Omental fat pad (tissue), 3 donors: ENCODE measurements at regions not wholly inside any gene's neighbourhood (a gene's known extent, or its start where the extent isn't known, plus 50 kb on each side); places are given as distances from the start of the nearest gene placed in this dataset.

ENCODE experiments used
- ATAC-seq: fragments of 150-250 bp; one replicate; pipeline ENCODE4 v1.9.1; 2016; ENCODE audit warnings: mild to moderate bottlenecking, moderate library complexity; ENCODE audit not compliant: low FRiP score
- DNase-seq: peaks from one replicate; pipeline ENCODE4 v3.0.0-alpha.2; 2019; ENCODE audit warnings: low spot score
- CTCF ChIP-seq, 3 donors: fragments of 450-650 bp; IDR thresholded peaks; one replicate each; pipeline ENCODE4 v1.5.1; 2016 to 2017; ENCODE audit warnings: antibody characterized with exemption in 3 of 3, mild to moderate bottlenecking in 3 of 3, moderate library complexity in 2 of 3

GRCh38 chr4:65834707-65835106, 164.4 kb upstream of the EPHA5 start:
- no peak for TF ChIP-seq CTCF (IDR thresholded peaks at IDR 0.05)
- ATAC-seq (no peak), DNase-seq (no peak)

- ATAC-seq, result no peak
- no peak for DNase-seq
- no peak for TF ChIP-seq CTCF (IDR thresholded peaks at IDR 0.05)
These were observed 161.5 kb upstream of the EPHA5 start for GRCh38 chr4:65831828-65832227.

GRCh38 chr4:65825116-65825753, 154.9 kb upstream of the EPHA5 start:
- ATAC-seq, result no peak

GRCh38 chr4:65819192-65819591, 148.9 kb upstream of the EPHA5 start:
- ATAC-seq (no peak), DNase-seq (no peak)
- TF ChIP-seq CTCF (IDR thresholded peaks at IDR 0.05), result no peak

More at GRCh38 chr4:65825116-65825753, 154.9 kb upstream of the EPHA5 start:
- TF ChIP-seq CTCF (IDR thresholded peaks at IDR 0.05), result no peak
- no peak for DNase-seq

- ATAC-seq (no peak), DNase-seq (no peak)
- TF ChIP-seq CTCF (IDR thresholded peaks at IDR 0.05), result no peak
These were observed 135.6 kb upstream of the EPHA5 start for GRCh38 chr4:65805936-65806335.

GRCh38 chr4:65799513-65799912, 129.2 kb upstream of the EPHA5 start:
- ATAC-seq (no peak), DNase-seq (no peak)
- TF ChIP-seq CTCF (IDR thresholded peaks at IDR 0.05), result no peak

GRCh38 chr4:65798498-65799127, 128.3 kb upstream of the EPHA5 start:
- DNase-seq, result no peak
- ATAC-seq, result no peak

More at GRCh38 chr4:65798498-65799127, 128.3 kb upstream of the EPHA5 start:
- no peak for TF ChIP-seq CTCF (IDR thresholded peaks at IDR 0.05)
